ENCODE measurements at regions not wholly inside any gene's neighbourhood (a gene's known extent, or its start where the extent isn't known, plus 50 kb on each side); places are given as distances from the start of the nearest gene placed in this dataset.
A peak's percentile ranks its signal among the peaks of the same experiment; 100 is the strongest.

GRCh38 chr13:22000191-22000590 is 329.3 kb downstream of the FGF9 start:
- DNase-seq (ENCODE audit: low read depth, low spot score): no peak
- in situ Hi-C loops (cut with HindIII; ENCODE audit: low pct_unique_long_range_greater_than_20kb, low sequenced_read_pairs): no loop called here

- no peak for DNase-seq (ENCODE audit: low read depth, low spot score)
- in situ Hi-C loops (cut with HindIII; ENCODE audit: low pct_unique_long_range_greater_than_20kb, low sequenced_read_pairs): no loop called here
Observed at GRCh38 chr13:22001336-22001735, 330.5 kb downstream of the FGF9 start.

GRCh38 chr13:22002893-22003292 is 332.0 kb downstream of the FGF9 start:
- in situ Hi-C loops (cut with HindIII; ENCODE audit: low pct_unique_long_range_greater_than_20kb, low sequenced_read_pairs): no loop called here
- DNase-seq (ENCODE audit: low read depth, low spot score): no peak

- no peak for DNase-seq (ENCODE audit: low read depth, low spot score)
- in situ Hi-C loops (cut with HindIII; ENCODE audit: low pct_unique_long_range_greater_than_20kb, low sequenced_read_pairs): no loop called here
Observed at GRCh38 chr13:22009500-22009899, 338.6 kb downstream of the FGF9 start.

- DNase-seq (ENCODE audit: low read depth, low spot score): no peak
- in situ Hi-C loops (cut with HindIII; ENCODE audit: low pct_unique_long_range_greater_than_20kb, low sequenced_read_pairs): no loop called here
Observed at GRCh38 chr13:22009937-22010336, 339.1 kb downstream of the FGF9 start.

- DNase-seq (ENCODE audit: low read depth, low spot score): no peak
- in situ Hi-C loops (cut with HindIII; ENCODE audit: low pct_unique_long_range_greater_than_20kb, low sequenced_read_pairs): no loop called here
Observed at GRCh38 chr13:22012686-22013085, 341.8 kb downstream of the FGF9 start.

GRCh38 chr13:22014469-22014868 is 343.6 kb downstream of the FGF9 start:
- DNase-seq (ENCODE audit: low read depth, low spot score): peak; percentile 36
- in situ Hi-C loops (cut with HindIII; ENCODE audit: low pct_unique_long_range_greater_than_20kb, low sequenced_read_pairs): no loop called here

- in situ Hi-C loops (cut with HindIII; ENCODE audit: low pct_unique_long_range_greater_than_20kb, low sequenced_read_pairs): no loop called here
- DNase-seq (ENCODE audit: low read depth, low spot score): no peak
Observed at GRCh38 chr13:22017226-22017625, 346.4 kb downstream of the FGF9 start.

GRCh38 chr13:22018076-22018835 is 347.4 kb downstream of the FGF9 start:
- in situ Hi-C loops (cut with HindIII; ENCODE audit: low pct_unique_long_range_greater_than_20kb, low sequenced_read_pairs): no loop called here
- peak; percentile 43 for DNase-seq (ENCODE audit: low read depth, low spot score)

- no peak for DNase-seq (ENCODE audit: low read depth, low spot score)
- in situ Hi-C loops (cut with HindIII; ENCODE audit: low pct_unique_long_range_greater_than_20kb, low sequenced_read_pairs): no loop called here
Observed at GRCh38 chr13:22018836-22019210, 347.9 kb downstream of the FGF9 start.

- DNase-seq (ENCODE audit: low read depth, low spot score): no peak
- in situ Hi-C loops (cut with HindIII; ENCODE audit: low pct_unique_long_range_greater_than_20kb, low sequenced_read_pairs): no loop called here
Observed at GRCh38 chr13:22024381-22024994, 353.6 kb downstream of the FGF9 start.

GRCh38 chr13:22027566-22027965 is 356.7 kb downstream of the FGF9 start:
- DNase-seq (ENCODE audit: low read depth, low spot score): no peak
- in situ Hi-C loops (cut with HindIII; ENCODE audit: low pct_unique_long_range_greater_than_20kb, low sequenced_read_pairs): no loop called here

GRCh38 chr13:22028831-22029230 is 358.0 kb downstream of the FGF9 start:
- in situ Hi-C loops (cut with HindIII; ENCODE audit: low pct_unique_long_range_greater_than_20kb, low sequenced_read_pairs): no loop called here

GRCh38 chr13:22030321-22030720 is 359.4 kb downstream of the FGF9 start:
- in situ Hi-C loops (cut with HindIII; ENCODE audit: low pct_unique_long_range_greater_than_20kb, low sequenced_read_pairs): no loop called here
- DNase-seq (ENCODE audit: low read depth, low spot score): no peak

More at GRCh38 chr13:22028831-22029230, 358.0 kb downstream of the FGF9 start:
- DNase-seq (ENCODE audit: low read depth, low spot score): no peak

- no peak for DNase-seq (ENCODE audit: low read depth, low spot score)
- in situ Hi-C loops (cut with HindIII; ENCODE audit: low pct_unique_long_range_greater_than_20kb, low sequenced_read_pairs): no loop called here
Observed at GRCh38 chr13:22031702-22032286, 360.9 kb downstream of the FGF9 start.

- in situ Hi-C loops (cut with HindIII; ENCODE audit: low pct_unique_long_range_greater_than_20kb, low sequenced_read_pairs): no loop called here
- DNase-seq (ENCODE audit: low read depth, low spot score): no peak
Observed at GRCh38 chr13:22032905-22033304, 362.0 kb downstream of the FGF9 start.

- DNase-seq (ENCODE audit: low read depth, low spot score): no peak
- in situ Hi-C loops (cut with HindIII; ENCODE audit: low pct_unique_long_range_greater_than_20kb, low sequenced_read_pairs): no loop called here
Observed at GRCh38 chr13:22039961-22040360, 369.1 kb downstream of the FGF9 start.

- peak; percentile 41 for DNase-seq (ENCODE audit: low read depth, low spot score)
- in situ Hi-C loops (cut with HindIII; ENCODE audit: low pct_unique_long_range_greater_than_20kb, low sequenced_read_pairs): no loop called here
Observed at GRCh38 chr13:22040810-22041364, 370.0 kb downstream of the FGF9 start.

GRCh38 chr13:22041741-22042140 is 370.9 kb downstream of the FGF9 start:
- no peak for DNase-seq (ENCODE audit: low read depth, low spot score)
- in situ Hi-C loops (cut with HindIII; ENCODE audit: low pct_unique_long_range_greater_than_20kb, low sequenced_read_pairs): no loop called here
